GM12891 (cell line): ENCODE measurements at regions not wholly inside any gene's neighbourhood (a gene's known extent, or its start where the extent isn't known, plus 50 kb on each side); places are given as distances from the start of the nearest gene placed in this dataset.

ENCODE experiments used
- PAX5 ChIP-seq: IDR thresholded peaks from 2 replicates; pipeline ENCODE4 v1.6.1; 2011; ENCODE audit warnings: low read length, moderate library complexity, mild to moderate bottlenecking; ENCODE audit not compliant: insufficient read depth, severe bottlenecking
- POLR2A ChIP-seq: IDR thresholded peaks from 2 replicates; pipeline ENCODE4 v1.6.1; 2011; ENCODE audit warnings: low read depth, low read length, control low read depth
- TAF1 ChIP-seq: IDR thresholded peaks from 2 replicates; pipeline ENCODE4 v1.6.1; 2011; ENCODE audit warnings: low read depth, low read length, control low read depth

DNA sequence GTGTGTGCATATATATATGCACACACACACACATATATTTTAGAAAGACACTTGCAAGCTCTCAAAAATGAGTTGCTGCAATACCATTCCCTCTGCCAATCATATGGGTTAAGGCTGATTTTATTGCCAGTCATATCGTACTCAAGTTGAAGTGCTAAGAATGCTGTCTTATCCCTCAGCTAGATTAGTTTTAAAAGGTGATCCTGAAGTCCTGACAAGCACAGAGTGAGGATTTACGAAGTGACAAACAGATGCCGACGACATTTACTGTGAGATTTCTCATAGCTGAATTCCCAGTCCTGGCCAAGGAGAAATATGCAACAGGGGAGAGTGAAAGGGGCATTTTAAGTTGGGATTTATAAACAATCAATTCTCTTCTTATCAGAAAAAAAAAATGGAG lies 126.2 kb upstream of the RBFOX1 start:
- no peak for TF ChIP-seq POLR2A
- no peak for TF ChIP-seq TAF1
- no peak for TF ChIP-seq PAX5
